HCT116 (cell line): ENCODE measurements at regions not wholly inside any gene's neighbourhood (a gene's known extent, or its start where the extent isn't known, plus 50 kb on each side); places are given as distances from the start of the nearest gene placed in this dataset.

Source experiments
- ATAC-seq: fragments of 200-7000 bp; cut with Tn5 transposase; 2 replicates; pipeline ENCODE4 v1.9.1; 2020; ENCODE audit warnings: mild to moderate bottlenecking, moderate library complexity
- BruUV-seq: library from RNA; stranded (reverse); fragments of 400-500 nt; replicated peaks from 2 replicates; lab custom pipeline; 2021; lab: Mats Ljungman, UMichigan
- CTCF ChIA-PET: fragments of 300-600 bp; sonication (Branson Sonifier 250); formaldehyde crosslinking; loops from one replicate; lab custom pipeline; 2021; ENCODE audit warnings: antibody characterized with exemption; lab: Charles Lee
- POLR2A ChIA-PET: fragments of 300-600, 350-600 bp; sonication (Branson Sonifier 250); formaldehyde crosslinking; loops from one replicate; lab custom pipeline; 2021; ENCODE audit warnings: antibody characterized with exemption; lab: Charles Lee
- RAD21 ChIA-PET, 2 experiments: fragments of 300-600 bp; sonication (Branson Sonifier 250); formaldehyde crosslinking; loops; one replicate each; lab custom pipeline; 2023; ENCODE audit warnings: low total read pairs in 2 of 2; ENCODE audit not compliant: uncharacterized antibody in 2 of 2, unreplicated experiment in 2 of 2, low non-redundant PET in 1 of 2; lab: Charles Lee
- DNase-seq: peaks from one replicate; pipeline ENCODE4 v3.0.0-alpha.2; 2010; ENCODE audit warnings: low read depth, low spot score
- H2AFZ ChIP-seq: fragments of 200-600 bp; shearing (Covaris generic), sonication (generic); 2 replicates; pipeline ENCODE4 v1.6.1; 2017; ENCODE audit warnings: low read depth, mixed run types, mixed read lengths, antibody characterized with exemption, low read length; ENCODE audit not compliant: poor library complexity, severe bottlenecking
- H3K27ac ChIP-seq: 2 replicates; pipeline ENCODE4 v1.5.1; 2012; ENCODE audit warnings: low read depth, low read length
- H3K27me3 ChIP-seq: fragments of 200-600 bp; sonication (generic); 2 replicates; pipeline ENCODE4 v1.6.1; 2016; ENCODE audit warnings: mixed run types, low read length, mixed read lengths; ENCODE audit not compliant: insufficient read depth
- H3K36me3 ChIP-seq, 2 experiments: fragments of 200-500 bp in 1 of 2; fragments of 200-600 bp in 1 of 2; sonication (Bioruptor generic) in 1 of 2; sonication (generic) in 1 of 2; 2 replicates each; pipeline versions ENCODE4 v1.5.1 to v1.6.1; 2014 to 2016; ENCODE audit warnings: low read length in 2 of 2, inconsistent platforms in 1 of 2, mixed read lengths in 1 of 2, mixed run types in 1 of 2; ENCODE audit not compliant: insufficient read depth in 2 of 2, control insufficient read depth in 1 of 2
- H3K4me1 ChIP-seq, 2 experiments: fragments of 200-600 bp in 1 of 2; sonication (generic) in 1 of 2; 2 replicates each; pipeline versions ENCODE4 v1.5.1 to v1.6.1; 2012 to 2017; ENCODE audit warnings: low read length in 2 of 2, inconsistent platforms in 1 of 2, mild to moderate bottlenecking in 1 of 2, mixed read lengths in 1 of 2, mixed run types in 1 of 2, moderate library complexity in 1 of 2; ENCODE audit not compliant: insufficient read depth in 2 of 2, control insufficient read depth in 1 of 2
- H3K4me2 ChIP-seq: fragments of 200-600 bp; sonication (generic); 2 replicates; pipeline ENCODE4 v1.6.1; 2017; ENCODE audit warnings: mixed run types, low read length, mixed read lengths
- H3K4me3 ChIP-seq, 2 experiments: fragments of 200-600 bp in 1 of 2; sonication (generic) in 1 of 2; replicated peaks in 1 of 2; 2 replicates each; pipeline ENCODE4 v1.5.1; 2011 to 2016; ENCODE audit warnings: low read length in 2 of 2, control low read depth in 1 of 2, low read depth in 1 of 2, mild to moderate bottlenecking in 1 of 2, mixed read lengths in 1 of 2, mixed run types in 1 of 2
- H3K79me2 ChIP-seq: fragments of 200-600 bp; sonication (generic); 2 replicates; pipeline ENCODE4 v1.6.1; 2017; ENCODE audit warnings: mild to moderate bottlenecking, mixed run types, low read length, moderate library complexity, mixed read lengths; ENCODE audit not compliant: insufficient read depth
- H3K9ac ChIP-seq: fragments of 200-600 bp; sonication (generic); 2 replicates; pipeline ENCODE4 v1.6.1; 2016; ENCODE audit warnings: low read length, mixed read lengths
- H3K9me2 ChIP-seq: fragments of 200-600 bp; sonication (generic), shearing (Covaris generic); 2 replicates; pipeline ENCODE4 v1.6.1; 2017; ENCODE audit warnings: mixed run types, mild to moderate bottlenecking, moderate library complexity; ENCODE audit not compliant: insufficient read depth
- H3K9me3 ChIP-seq, 2 experiments: fragments of 200-500 bp in 1 of 2; fragments of 200-600 bp in 1 of 2; sonication (Bioruptor generic) in 1 of 2; sonication (generic) in 1 of 2; 2 replicates each; pipeline ENCODE4 v1.6.1; 2014 to 2017; ENCODE audit warnings: low read length in 2 of 2, mixed read lengths in 2 of 2, inconsistent platforms in 1 of 2, low read depth in 1 of 2, mild to moderate bottlenecking in 1 of 2, mixed run types in 1 of 2, moderate library complexity in 1 of 2; ENCODE audit not compliant: control insufficient read depth in 1 of 2, insufficient read depth in 1 of 2
- H4K20me1 ChIP-seq: fragments of 200-600 bp; sonication (generic), shearing (Covaris generic); 2 replicates; pipeline ENCODE4 v1.6.1; 2017; ENCODE audit warnings: mixed run types, mild to moderate bottlenecking, moderate library complexity; ENCODE audit not compliant: insufficient read depth
- CBX3 ChIP-seq: IDR thresholded peaks from 2 replicates; pipeline ENCODE4 v1.6.1; 2012; ENCODE audit warnings: low read depth
- ELF1 ChIP-seq: IDR thresholded peaks from 2 replicates; pipeline ENCODE4 v1.6.1; 2012; ENCODE audit warnings: low read depth, borderline replicate concordance
- EZH2 ChIP-seq: fragments of 200-600 bp; sonication (generic); IDR thresholded peaks from 2 replicates; pipeline ENCODE4 v1.6.1; 2017; ENCODE audit warnings: antibody characterized with exemption, mixed run types
- EZH2phosphoT487 ChIP-seq: fragments of 200-600 bp; IDR thresholded peaks from 2 replicates; pipeline ENCODE4 v1.6.1; 2018; ENCODE audit warnings: antibody characterized with exemption, borderline replicate concordance
- FOSL1 ChIP-seq: IDR thresholded peaks from 2 replicates; pipeline ENCODE4 v1.6.1; 2012; ENCODE audit warnings: low read depth
- POLR2A ChIP-seq: IDR thresholded peaks from 2 replicates; pipeline ENCODE4 v1.7.0; 2011; ENCODE audit warnings: borderline replicate concordance; ENCODE audit not compliant: insufficient read depth, insufficient read length; ENCODE audit errors: extremely low read depth
- SIN3A ChIP-seq: IDR thresholded peaks from 2 replicates; pipeline ENCODE4 v1.6.1; 2012; ENCODE audit warnings: low read depth
- SP1 ChIP-seq: IDR thresholded peaks from 2 replicates; pipeline ENCODE4 v1.6.1; 2012; ENCODE audit warnings: low read depth
- SRF ChIP-seq: IDR thresholded peaks from 2 replicates; pipeline ENCODE4 v1.6.1; 2012; ENCODE audit warnings: low read depth
- YY1 ChIP-seq: IDR thresholded peaks from 2 replicates; pipeline ENCODE4 v1.6.1; 2011; ENCODE audit warnings: low read length, low read depth, moderate library complexity, mild to moderate bottlenecking; ENCODE audit not compliant: insufficient replicate concordance; ENCODE audit errors: extremely low read depth
- ZFX ChIP-seq: fragments of 450-650 bp; IDR thresholded peaks from 2 replicates; pipeline ENCODE4 v1.6.1; 2017
- ZNF274 ChIP-seq: fragments of 200-500 bp; sonication (Bioruptor generic); IDR thresholded peaks from 2 replicates; pipeline ENCODE4 v1.6.1; 2014; ENCODE audit warnings: mild to moderate bottlenecking, low read depth, low read length, inconsistent platforms
- intact Hi-C: fragments of 100-400 bp; cut with micrococcal nuclease; formaldehyde crosslinking; loops from 2 replicates; pipeline ENCODE4 v1.10.0; 2022
- TF ChIP-seq, protein P1 (sequence below), 3 experiments: fragments of 200-600 bp in 1 of 3; sonication (generic) in 1 of 3; IDR thresholded peaks in 2 of 3; conservative IDR thresholded peaks in 1 of 3; 2 replicates each; pipeline ENCODE4 v1.5.1; 2012 to 2017; ENCODE audit warnings: low read depth in 2 of 3, low read length in 2 of 3, antibody characterized with exemption in 1 of 3, borderline replicate concordance in 1 of 3, control low read depth in 1 of 3, mild to moderate bottlenecking in 1 of 3, mixed read lengths in 1 of 3, mixed run types in 1 of 3, moderate library complexity in 1 of 3; ENCODE audit not compliant: insufficient read depth in 1 of 3
- TF ChIP-seq, protein P2 (sequence below): IDR thresholded peaks from 2 replicates; pipeline ENCODE4 v1.6.1; 2011; ENCODE audit warnings: mild to moderate bottlenecking, low read length, moderate library complexity; ENCODE audit not compliant: insufficient replicate concordance; ENCODE audit errors: extremely low read depth
- TF ChIP-seq, protein P3 (sequence below): IDR thresholded peaks from 2 replicates; pipeline ENCODE4 v1.6.1; 2012; ENCODE audit warnings: low read depth
- TF ChIP-seq, protein P4 (sequence below): IDR thresholded peaks from 2 replicates; pipeline ENCODE4 v1.6.1; 2012

DNA sequence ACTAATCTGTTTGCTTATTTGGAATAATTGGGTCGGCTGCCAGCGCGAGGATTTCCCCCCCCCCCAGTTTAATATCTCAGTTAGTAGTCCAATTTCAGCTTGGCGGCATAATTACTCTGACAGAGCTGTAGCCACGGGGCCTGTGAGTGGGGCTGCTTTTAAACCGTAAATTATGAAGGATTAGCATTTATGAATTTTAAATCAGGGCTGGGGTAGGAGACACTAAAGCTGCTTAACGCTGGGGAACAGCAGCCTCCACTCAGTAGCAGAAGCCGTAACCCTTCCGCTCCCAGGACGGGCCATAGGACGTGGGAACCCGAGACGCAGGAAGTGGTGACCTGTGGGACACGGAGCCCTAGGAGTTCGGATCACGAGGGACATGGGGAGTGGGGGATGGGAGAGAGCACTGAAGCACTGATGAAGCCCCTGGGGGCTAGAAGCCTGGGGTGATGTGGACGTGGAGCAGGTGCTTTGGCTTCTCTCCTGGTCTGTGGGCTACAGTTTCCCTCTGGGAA lies 66.2 kb upstream of the LMO1 start:
- H3K9me3 ChIP-seq = no peaks in the 10 kb centered on the region
- ATAC-seq (no peak), DNase-seq (no peak)
- H2AFZ ChIP-seq = no peak overlapping the region
- ChIA-PET POLR2A (no interaction called here), CTCF (interaction anchor here (1.4 to 1.7 kb wide), 2 partner anchors 10 to 237 kb away, joined by 5 to 6 read pairs; no protein-coding TSS in a partner anchor), RAD21 (no interaction called here)
- no peaks in the 10 kb centered on the region for H3K27me3 ChIP-seq
- no peak overlapping the region for H3K4me3 ChIP-seq
- intact Hi-C loops = loop anchor here (2.0 kb wide), 1 partner anchor 237 kb away; no protein-coding TSS in a partner anchor
- no peak overlapping the region for H3K9ac ChIP-seq
- no peaks in the 10 kb centered on the region for H3K36me3 ChIP-seq
- BruUV-seq = no TSS peak
- peaks cover 6 to 24% of the 10 kb centered on the region in 2 experiments for H3K4me1 ChIP-seq
- no peak overlapping the region for H3K4me2 ChIP-seq
- no peaks in the 10 kb centered on the region for H4K20me1 ChIP-seq
- H3K79me2 ChIP-seq = no peaks in the 10 kb centered on the region
- H3K9me2 ChIP-seq = no peaks in the 10 kb centered on the region
- TF ChIP-seq CBX3 = no peak
- no peak for TF ChIP-seq SP1
- TF ChIP-seq YY1 = no peak
- TF ChIP-seq FOSL1 = no peak
- TF ChIP-seq SRF = no peak
- TF ChIP-seq EZH2 = no peak
- no peak for TF ChIP-seq SIN3A
- TF ChIP-seq, protein P1, sequence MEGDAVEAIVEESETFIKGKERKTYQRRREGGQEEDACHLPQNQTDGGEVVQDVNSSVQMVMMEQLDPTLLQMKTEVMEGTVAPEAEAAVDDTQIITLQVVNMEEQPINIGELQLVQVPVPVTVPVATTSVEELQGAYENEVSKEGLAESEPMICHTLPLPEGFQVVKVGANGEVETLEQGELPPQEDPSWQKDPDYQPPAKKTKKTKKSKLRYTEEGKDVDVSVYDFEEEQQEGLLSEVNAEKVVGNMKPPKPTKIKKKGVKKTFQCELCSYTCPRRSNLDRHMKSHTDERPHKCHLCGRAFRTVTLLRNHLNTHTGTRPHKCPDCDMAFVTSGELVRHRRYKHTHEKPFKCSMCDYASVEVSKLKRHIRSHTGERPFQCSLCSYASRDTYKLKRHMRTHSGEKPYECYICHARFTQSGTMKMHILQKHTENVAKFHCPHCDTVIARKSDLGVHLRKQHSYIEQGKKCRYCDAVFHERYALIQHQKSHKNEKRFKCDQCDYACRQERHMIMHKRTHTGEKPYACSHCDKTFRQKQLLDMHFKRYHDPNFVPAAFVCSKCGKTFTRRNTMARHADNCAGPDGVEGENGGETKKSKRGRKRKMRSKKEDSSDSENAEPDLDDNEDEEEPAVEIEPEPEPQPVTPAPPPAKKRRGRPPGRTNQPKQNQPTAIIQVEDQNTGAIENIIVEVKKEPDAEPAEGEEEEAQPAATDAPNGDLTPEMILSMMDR (IDR thresholded peaks at IDR 0.05 in 2 of 3, conservative IDR thresholded peaks at IDR 0.05 in 1 of 3; ENCODE audit: borderline replicate concordance in 1 of 3, insufficient read depth in 1 of 3, low read depth in 2 of 3, low read length in 2 of 3) = no peak
- no peak for TF ChIP-seq ZFX
- TF ChIP-seq ZNF274 = no peak
- TF ChIP-seq, protein P2, sequence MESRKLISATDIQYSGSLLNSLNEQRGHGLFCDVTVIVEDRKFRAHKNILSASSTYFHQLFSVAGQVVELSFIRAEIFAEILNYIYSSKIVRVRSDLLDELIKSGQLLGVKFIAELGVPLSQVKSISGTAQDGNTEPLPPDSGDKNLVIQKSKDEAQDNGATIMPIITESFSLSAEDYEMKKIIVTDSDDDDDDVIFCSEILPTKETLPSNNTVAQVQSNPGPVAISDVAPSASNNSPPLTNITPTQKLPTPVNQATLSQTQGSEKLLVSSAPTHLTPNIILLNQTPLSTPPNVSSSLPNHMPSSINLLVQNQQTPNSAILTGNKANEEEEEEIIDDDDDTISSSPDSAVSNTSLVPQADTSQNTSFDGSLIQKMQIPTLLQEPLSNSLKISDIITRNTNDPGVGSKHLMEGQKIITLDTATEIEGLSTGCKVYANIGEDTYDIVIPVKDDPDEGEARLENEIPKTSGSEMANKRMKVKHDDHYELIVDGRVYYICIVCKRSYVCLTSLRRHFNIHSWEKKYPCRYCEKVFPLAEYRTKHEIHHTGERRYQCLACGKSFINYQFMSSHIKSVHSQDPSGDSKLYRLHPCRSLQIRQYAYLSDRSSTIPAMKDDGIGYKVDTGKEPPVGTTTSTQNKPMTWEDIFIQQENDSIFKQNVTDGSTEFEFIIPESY = no peak
- no peak for TF ChIP-seq POLR2A
- TF ChIP-seq, protein P3, sequence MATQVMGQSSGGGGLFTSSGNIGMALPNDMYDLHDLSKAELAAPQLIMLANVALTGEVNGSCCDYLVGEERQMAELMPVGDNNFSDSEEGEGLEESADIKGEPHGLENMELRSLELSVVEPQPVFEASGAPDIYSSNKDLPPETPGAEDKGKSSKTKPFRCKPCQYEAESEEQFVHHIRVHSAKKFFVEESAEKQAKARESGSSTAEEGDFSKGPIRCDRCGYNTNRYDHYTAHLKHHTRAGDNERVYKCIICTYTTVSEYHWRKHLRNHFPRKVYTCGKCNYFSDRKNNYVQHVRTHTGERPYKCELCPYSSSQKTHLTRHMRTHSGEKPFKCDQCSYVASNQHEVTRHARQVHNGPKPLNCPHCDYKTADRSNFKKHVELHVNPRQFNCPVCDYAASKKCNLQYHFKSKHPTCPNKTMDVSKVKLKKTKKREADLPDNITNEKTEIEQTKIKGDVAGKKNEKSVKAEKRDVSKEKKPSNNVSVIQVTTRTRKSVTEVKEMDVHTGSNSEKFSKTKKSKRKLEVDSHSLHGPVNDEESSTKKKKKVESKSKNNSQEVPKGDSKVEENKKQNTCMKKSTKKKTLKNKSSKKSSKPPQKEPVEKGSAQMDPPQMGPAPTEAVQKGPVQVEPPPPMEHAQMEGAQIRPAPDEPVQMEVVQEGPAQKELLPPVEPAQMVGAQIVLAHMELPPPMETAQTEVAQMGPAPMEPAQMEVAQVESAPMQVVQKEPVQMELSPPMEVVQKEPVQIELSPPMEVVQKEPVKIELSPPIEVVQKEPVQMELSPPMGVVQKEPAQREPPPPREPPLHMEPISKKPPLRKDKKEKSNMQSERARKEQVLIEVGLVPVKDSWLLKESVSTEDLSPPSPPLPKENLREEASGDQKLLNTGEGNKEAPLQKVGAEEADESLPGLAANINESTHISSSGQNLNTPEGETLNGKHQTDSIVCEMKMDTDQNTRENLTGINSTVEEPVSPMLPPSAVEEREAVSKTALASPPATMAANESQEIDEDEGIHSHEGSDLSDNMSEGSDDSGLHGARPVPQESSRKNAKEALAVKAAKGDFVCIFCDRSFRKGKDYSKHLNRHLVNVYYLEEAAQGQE = no peak
- TF ChIP-seq ELF1 = no peak
- no peak for TF ChIP-seq EZH2phosphoT487
- TF ChIP-seq, protein P4, sequence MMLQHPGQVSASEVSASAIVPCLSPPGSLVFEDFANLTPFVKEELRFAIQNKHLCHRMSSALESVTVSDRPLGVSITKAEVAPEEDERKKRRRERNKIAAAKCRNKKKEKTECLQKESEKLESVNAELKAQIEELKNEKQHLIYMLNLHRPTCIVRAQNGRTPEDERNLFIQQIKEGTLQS = no peak
- TF ChIP-seq, all 23 proteins: peak for 0
- H3K27ac ChIP-seq = no peak overlapping the region
